Panc1 (cell line): ENCODE measurements at regions not wholly inside any gene's neighbourhood (a gene's known extent, or its start where the extent isn't known, plus 50 kb on each side); places are given as distances from the start of the nearest gene placed in this dataset.
A peak's percentile ranks its signal among the peaks of the same experiment; 100 is the strongest.

Experiments
- ATAC-seq: fragments of 200-7000 bp; cut with Tn5 transposase; 2 replicates; pipeline ENCODE4 v1.9.1; 2020; ENCODE audit warnings: mild to moderate bottlenecking, moderate library complexity
- BruUV-seq: library from RNA; stranded (reverse); fragments of 400-500 nt; replicated peaks from 2 replicates; lab custom pipeline; 2021; lab: Mats Ljungman, UMichigan
- CTCF ChIA-PET: fragments of 300-600 bp; sonication (Branson Sonifier 250); formaldehyde crosslinking; loops from one replicate; lab custom pipeline; 2022; ENCODE audit warnings: antibody characterized with exemption; lab: Charles Lee
- POLR2A ChIA-PET: fragments of 300-600 bp; sonication (Branson Sonifier 250); formaldehyde crosslinking; loops from one replicate; lab custom pipeline; 2022; ENCODE audit warnings: antibody characterized with exemption; lab: Charles Lee
- DNase-seq: peaks from one replicate; pipeline ENCODE4 v3.0.0-alpha.2; 2010; ENCODE audit warnings: low read depth, low spot score
- H3K27ac ChIP-seq: 2 replicates; pipeline ENCODE4 v1.5.1; 2011; ENCODE audit warnings: mild to moderate bottlenecking, low read length, inconsistent platforms
- H3K27me3 ChIP-seq: fragments of 200-500 bp; sonication (Bioruptor generic); 2 replicates; pipeline ENCODE4 v1.6.0; 2014; ENCODE audit warnings: low read length, inconsistent platforms; ENCODE audit not compliant: control insufficient read depth, insufficient read depth
- H3K36me3 ChIP-seq: fragments of 200-500 bp; sonication (Bioruptor generic); 2 replicates; pipeline ENCODE4 v1.5.1; 2014; ENCODE audit warnings: inconsistent platforms, mild to moderate bottlenecking, low read length, moderate library complexity; ENCODE audit not compliant: control insufficient read depth, insufficient read depth
- H3K4me1 ChIP-seq: 2 replicates; pipeline ENCODE4 v1.5.1; 2011; ENCODE audit warnings: inconsistent platforms, mild to moderate bottlenecking, low read length, moderate library complexity; ENCODE audit not compliant: control insufficient read depth, insufficient read depth
- H3K4me3 ChIP-seq, 2 experiments: 2 replicates each; pipeline ENCODE4 v1.5.1; 2011 to 2012; ENCODE audit warnings: low read depth in 2 of 2, low read length in 2 of 2, mild to moderate bottlenecking in 2 of 2, inconsistent platforms in 1 of 2, moderate library complexity in 1 of 2
- H3K9me3 ChIP-seq: fragments of 200-500 bp; sonication (Bioruptor generic); 2 replicates; pipeline ENCODE4 v1.5.1; 2014; ENCODE audit warnings: low read depth, mild to moderate bottlenecking, inconsistent platforms, low read length, moderate library complexity; ENCODE audit not compliant: control insufficient read depth, insufficient read depth
- CTCF ChIP-seq: fragments of 450-650 bp; IDR thresholded peaks from 2 replicates; pipeline ENCODE4 v1.5.1; 2017; ENCODE audit warnings: mild to moderate bottlenecking
- POLR2AphosphoS5 ChIP-seq: IDR thresholded peaks from 2 replicates; pipeline ENCODE4 v1.6.1; 2012; ENCODE audit warnings: mild to moderate bottlenecking, low read depth, low read length, moderate library complexity
- REST ChIP-seq, 2 experiments: IDR thresholded peaks; 2 replicates each; pipeline ENCODE4 v1.6.1; 2011 to 2012; ENCODE audit warnings: low read depth in 2 of 2, control low read depth in 1 of 2, low read length in 1 of 2, mild to moderate bottlenecking in 1 of 2, moderate library complexity in 1 of 2; ENCODE audit not compliant: insufficient read depth in 1 of 2
- SIN3A ChIP-seq: IDR thresholded peaks from 2 replicates; pipeline ENCODE4 v1.6.1; 2012; ENCODE audit warnings: low read depth, mild to moderate bottlenecking, low read length, moderate library complexity, borderline replicate concordance; ENCODE audit not compliant: insufficient read depth
- TCF7L2 ChIP-seq: IDR thresholded peaks from 2 replicates; pipeline ENCODE4 v1.6.1; 2011; ENCODE audit warnings: mild to moderate bottlenecking, low read depth, low read length, inconsistent platforms
- in situ Hi-C: cut with HindIII; loops from 2 replicates; pipeline ENCODE4 v1.10.0; 2016; ENCODE audit warnings: low sequenced_read_pairs, low pct_unique_long_range_greater_than_20kb
- intact Hi-C: fragments of 100-400 bp; cut with micrococcal nuclease; formaldehyde crosslinking; loops from one replicate; pipeline ENCODE4 v1.10.0; 2022; ENCODE audit not compliant: unreplicated experiment

DNA sequence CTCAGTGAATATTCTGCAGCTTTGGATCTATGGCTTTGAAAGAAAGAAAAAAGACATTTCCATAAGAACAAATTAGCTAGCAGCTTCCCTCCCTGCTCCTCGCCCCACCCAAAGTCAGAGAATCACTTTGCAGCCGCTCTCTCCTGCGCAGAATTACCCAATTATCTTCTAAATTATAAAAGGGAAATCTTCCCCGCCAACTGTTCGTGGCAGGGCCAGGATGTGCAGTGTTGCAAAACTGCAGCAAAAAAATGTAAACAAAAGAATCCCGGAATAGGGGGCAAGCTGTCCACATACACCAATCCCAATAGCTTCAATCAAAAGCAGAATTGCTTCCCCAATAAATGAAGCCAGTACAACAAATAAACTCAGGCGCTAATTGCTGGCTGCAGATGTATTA, 510.6 kb downstream of the RBFOX1 start:
- H3K4me3 ChIP-seq = no peak overlapping the region
- H3K4me1 ChIP-seq = no peaks in the 10 kb centered on the region; the same call in 1 of the 2 replicates
- intact Hi-C loops = no loop called here
- in situ Hi-C loops = no loop called here
- CTCF ChIA-PET = no interaction called here
- H3K27me3 ChIP-seq = no peaks in the 10 kb centered on the region
- POLR2A ChIA-PET = no interaction called here
- DNase-seq (no peak), ATAC-seq (no peak)
- no peaks in the 10 kb centered on the region for H3K9me3 ChIP-seq
- H3K27ac ChIP-seq = no peak overlapping the region
- no peaks in the 10 kb centered on the region for H3K36me3 ChIP-seq
- BruUV-seq = no TSS peak
- no peak for TF ChIP-seq CTCF
- TF ChIP-seq SIN3A = no peak
- no peak for TF ChIP-seq POLR2AphosphoS5
- TF ChIP-seq TCF7L2 = no peak
- no peak for TF ChIP-seq REST (IDR thresholded peaks at IDR 0.05; ENCODE audit: insufficient read depth in 1 of 2, low read depth in 2 of 2, low read length in 1 of 2)

DNA sequence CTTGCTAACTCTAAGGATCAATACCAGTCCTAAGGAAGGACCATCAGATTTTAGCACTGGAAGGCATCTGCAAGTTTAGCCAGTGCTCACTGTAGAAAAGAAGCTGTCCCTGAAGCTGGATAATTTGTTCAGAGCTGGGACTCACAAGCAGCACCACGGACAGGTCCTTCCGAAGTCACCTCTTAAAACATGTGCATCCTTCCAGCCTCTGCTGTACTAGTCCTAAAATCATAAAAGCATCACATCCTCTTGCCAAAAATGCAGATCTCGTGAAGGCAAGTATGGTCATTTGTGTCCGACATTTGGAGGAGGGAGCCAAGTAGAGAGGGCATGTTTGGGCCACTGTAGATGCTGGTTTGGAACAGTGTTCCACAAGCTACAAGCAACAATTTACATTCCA, 506.9 kb downstream of the RBFOX1 start:
- CTCF ChIA-PET = no interaction called here

More for the DNA sequence above, 506.9 kb downstream of the RBFOX1 start:
- in situ Hi-C loops = no loop called here
- no peaks in the 10 kb centered on the region for H3K27me3 ChIP-seq
- intact Hi-C loops = no loop called here
- TF ChIP-seq REST (IDR thresholded peaks at IDR 0.05; ENCODE audit: insufficient read depth in 1 of 2, low read depth in 2 of 2, low read length in 1 of 2) (peak; percentile 65 to 73; a peak in 3 of 4 replicates), SIN3A (no peak)
- H3K9me3 ChIP-seq = no peaks in the 10 kb centered on the region
- no peaks in the 10 kb centered on the region for H3K36me3 ChIP-seq
- no peak overlapping the region for H3K4me3 ChIP-seq
- POLR2A ChIA-PET = no interaction called here
- H3K4me1 ChIP-seq = no peaks in the 10 kb centered on the region; the same call in 1 of the 2 replicates
- BruUV-seq = no TSS peak
- DNase-seq = no peak
- H3K27ac ChIP-seq = no peak overlapping the region
- no peak for ATAC-seq
